ENCODE measurements at regions not wholly inside any gene's neighbourhood (a gene's known extent, or its start where the extent isn't known, plus 50 kb on each side); places are given as distances from the start of the nearest gene placed in this dataset.

DNA sequence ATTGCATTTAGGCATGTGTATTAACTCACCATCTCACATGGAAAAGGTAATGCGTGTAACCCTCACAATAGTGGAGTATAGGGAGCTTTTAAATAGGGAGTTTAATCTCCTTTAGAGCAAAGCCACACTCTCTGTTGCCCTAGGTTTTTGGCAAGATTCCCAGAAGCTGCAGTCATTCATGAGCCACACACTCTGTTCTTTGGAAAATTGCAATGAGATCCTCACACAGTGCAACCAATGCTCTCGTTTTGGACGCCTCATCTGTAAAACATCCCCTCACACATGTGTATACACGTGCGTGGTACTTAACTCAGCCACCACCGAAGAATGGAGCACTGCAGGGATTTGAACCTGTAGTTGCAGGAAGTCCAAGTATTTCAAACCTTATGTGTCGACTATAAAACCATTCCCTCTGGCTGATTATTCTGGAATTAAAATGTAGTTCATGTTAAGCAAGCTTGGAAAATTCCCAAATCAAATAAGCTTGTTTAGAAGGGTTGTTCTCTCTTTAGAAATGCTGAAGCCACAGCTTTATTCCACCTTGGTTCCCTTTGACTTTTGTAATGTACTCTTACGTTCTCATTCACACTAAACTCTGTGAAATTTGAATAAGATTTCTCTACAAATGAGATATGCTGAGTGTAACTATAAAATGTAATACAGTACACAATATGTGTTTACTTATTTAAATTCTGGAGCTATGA, 489.8 kb upstream of the MANEA start:
- TF ChIP-seq, protein P1, sequence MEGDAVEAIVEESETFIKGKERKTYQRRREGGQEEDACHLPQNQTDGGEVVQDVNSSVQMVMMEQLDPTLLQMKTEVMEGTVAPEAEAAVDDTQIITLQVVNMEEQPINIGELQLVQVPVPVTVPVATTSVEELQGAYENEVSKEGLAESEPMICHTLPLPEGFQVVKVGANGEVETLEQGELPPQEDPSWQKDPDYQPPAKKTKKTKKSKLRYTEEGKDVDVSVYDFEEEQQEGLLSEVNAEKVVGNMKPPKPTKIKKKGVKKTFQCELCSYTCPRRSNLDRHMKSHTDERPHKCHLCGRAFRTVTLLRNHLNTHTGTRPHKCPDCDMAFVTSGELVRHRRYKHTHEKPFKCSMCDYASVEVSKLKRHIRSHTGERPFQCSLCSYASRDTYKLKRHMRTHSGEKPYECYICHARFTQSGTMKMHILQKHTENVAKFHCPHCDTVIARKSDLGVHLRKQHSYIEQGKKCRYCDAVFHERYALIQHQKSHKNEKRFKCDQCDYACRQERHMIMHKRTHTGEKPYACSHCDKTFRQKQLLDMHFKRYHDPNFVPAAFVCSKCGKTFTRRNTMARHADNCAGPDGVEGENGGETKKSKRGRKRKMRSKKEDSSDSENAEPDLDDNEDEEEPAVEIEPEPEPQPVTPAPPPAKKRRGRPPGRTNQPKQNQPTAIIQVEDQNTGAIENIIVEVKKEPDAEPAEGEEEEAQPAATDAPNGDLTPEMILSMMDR (IDR thresholded peaks at IDR 0.05 in 2 of 3, conservative IDR thresholded peaks at IDR 0.05 in 1 of 3; ENCODE audit: control insufficient read depth in 2 of 3, extremely low read depth in 1 of 3, insufficient read depth in 1 of 3, low read depth in 3 of 3, low read length in 3 of 3): no peak
- TF ChIP-seq TAF1 (IDR thresholded peaks at IDR 0.05; ENCODE audit: borderline replicate concordance, low read depth, low read length) (no peak), RAD21 (IDR thresholded peaks at IDR 0.05; ENCODE audit: insufficient read depth, low read depth, low read length) (no peak), ZBED1 (IDR thresholded peaks at IDR 0.05; ENCODE audit: borderline replicate concordance) (no peak), EZH2 (IDR thresholded peaks at IDR 0.05; ENCODE audit: borderline replicate concordance, control insufficient read depth, low read depth, low read length) (no peak), POLR2A (IDR thresholded peaks at IDR 0.05; ENCODE audit: low read depth, low read length) (no peak), SRF (IDR thresholded peaks at IDR 0.05; ENCODE audit: low read depth in 2 of 2, low read length in 2 of 2) (no peak), HDGF (IDR thresholded peaks at IDR 0.05) (no peak)

Data from GM12878 (cell line).